Glutamatergic neuron (in vitro differentiated cells): ENCODE measurements at regions not wholly inside any gene's neighbourhood (a gene's known extent, or its start where the extent isn't known, plus 50 kb on each side); places are given as distances from the start of the nearest gene placed in this dataset.

Experiments used
- DNase-seq: peaks from one replicate; pipeline ENCODE4 v3.0.0; 2022
- H3K27ac Mint-ChIP-seq: one replicate; pipeline ENCODE4 v1.8.0; 2020; ENCODE audit warnings: mild to moderate bottlenecking, mixed read lengths, inconsistent platforms; ENCODE audit not compliant: unreplicated experiment
- H3K27me3 Mint-ChIP-seq: one replicate; pipeline ENCODE4 v1.8.0; 2020; ENCODE audit warnings: mild to moderate bottlenecking, moderate library complexity, mixed read lengths, inconsistent platforms; ENCODE audit not compliant: unreplicated experiment
- H3K36me3 Mint-ChIP-seq: one replicate; pipeline ENCODE4 v1.8.0; 2020; ENCODE audit warnings: mild to moderate bottlenecking, mixed read lengths, inconsistent platforms; ENCODE audit not compliant: unreplicated experiment
- H3K4me1 Mint-ChIP-seq: one replicate; pipeline ENCODE4 v1.8.0; 2020; ENCODE audit warnings: mild to moderate bottlenecking, low read depth, mixed read lengths, inconsistent platforms; ENCODE audit not compliant: unreplicated experiment
- H3K4me3 Mint-ChIP-seq: one replicate; pipeline ENCODE4 v1.8.0; 2020; ENCODE audit warnings: mild to moderate bottlenecking, mixed read lengths, inconsistent platforms; ENCODE audit not compliant: unreplicated experiment
- H3K9me3 Mint-ChIP-seq: one replicate; pipeline ENCODE4 v1.8.0; 2020; ENCODE audit warnings: mild to moderate bottlenecking, moderate library complexity, mixed read lengths, inconsistent platforms; ENCODE audit not compliant: unreplicated experiment
- CTCF ChIP-seq: fragments of 200-600 bp; sonication (generic); IDR thresholded peaks from one replicate; pipeline ENCODE4 v1.5.0; 2021; ENCODE audit not compliant: partially characterized antibody, unreplicated experiment

GRCh38 chr7:123348690-123349089, 148.9 kb upstream of the SLC13A1 start:
- Mint-ChIP-seq H3K4me3 (no peak overlapping the region), H3K27me3 (peaks cover 2% of the 10 kb centered on the region), H3K36me3 (no peaks in the 10 kb centered on the region), H3K9me3 (no peaks in the 10 kb centered on the region), H3K4me1 (peaks cover 8% of the 10 kb centered on the region), H3K27ac (no peak overlapping the region)
- no peak for TF ChIP-seq CTCF
- no peak for DNase-seq

DNA sequence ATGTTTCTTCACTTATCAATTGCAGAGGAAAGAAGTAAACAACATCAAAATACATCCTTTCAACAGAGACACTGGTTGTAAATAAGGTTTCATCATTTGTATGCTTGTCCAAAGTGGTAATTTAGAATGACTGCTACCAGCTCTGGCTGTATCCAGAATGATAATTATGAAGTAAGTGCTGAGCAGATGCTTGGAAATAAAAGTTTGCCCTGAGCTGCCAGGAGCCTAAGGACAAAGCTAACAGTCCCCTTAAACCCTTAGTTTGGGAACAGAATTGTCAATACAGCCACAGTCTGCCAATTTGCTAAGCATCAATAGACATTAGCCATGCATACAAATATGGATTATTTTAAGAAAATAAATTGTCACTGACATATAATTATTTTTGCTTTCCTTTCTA, 147.0 kb upstream of the SLC13A1 start:
- no peak for TF ChIP-seq CTCF
- Mint-ChIP-seq H3K4me1 (no peaks in the 10 kb centered on the region), H3K9me3 (no peaks in the 10 kb centered on the region), H3K27me3 (no peaks in the 10 kb centered on the region), H3K36me3 (no peaks in the 10 kb centered on the region), H3K4me3 (no peak overlapping the region), H3K27ac (no peak overlapping the region)
- DNase-seq: no peak

DNA sequence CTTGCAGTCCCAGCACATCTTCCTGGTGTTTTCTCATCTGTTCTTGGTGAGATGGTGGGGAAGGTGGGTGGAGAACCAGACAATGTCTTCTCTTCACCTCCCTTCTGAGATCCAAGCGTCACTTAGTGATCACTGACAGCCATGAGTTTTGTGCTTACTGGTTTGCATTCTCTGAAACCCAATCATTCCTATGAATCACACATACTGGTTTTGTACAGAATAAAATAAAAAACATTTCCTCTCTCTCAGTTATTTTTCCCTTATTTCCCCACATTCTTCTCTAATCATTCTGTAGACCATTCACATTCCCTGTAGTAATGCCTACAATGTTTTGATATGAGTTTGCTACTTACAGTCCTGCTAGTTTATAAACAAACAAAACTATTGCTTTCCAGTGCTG, 143.8 kb upstream of the SLC13A1 start:
- no peak overlapping the region for H3K27ac Mint-ChIP-seq
- H3K9me3 Mint-ChIP-seq: no peaks in the 10 kb centered on the region
- no peak for DNase-seq
- no peaks in the 10 kb centered on the region for H3K27me3 Mint-ChIP-seq
- TF ChIP-seq CTCF: no peak
- no peaks in the 10 kb centered on the region for H3K4me1 Mint-ChIP-seq
- H3K36me3 Mint-ChIP-seq: no peaks in the 10 kb centered on the region
- no peak overlapping the region for H3K4me3 Mint-ChIP-seq

GRCh38 chr7:123341102-123341501, 141.3 kb upstream of the SLC13A1 start:
- H3K4me1 Mint-ChIP-seq: no peaks in the 10 kb centered on the region
- TF ChIP-seq CTCF: no peak

DNA sequence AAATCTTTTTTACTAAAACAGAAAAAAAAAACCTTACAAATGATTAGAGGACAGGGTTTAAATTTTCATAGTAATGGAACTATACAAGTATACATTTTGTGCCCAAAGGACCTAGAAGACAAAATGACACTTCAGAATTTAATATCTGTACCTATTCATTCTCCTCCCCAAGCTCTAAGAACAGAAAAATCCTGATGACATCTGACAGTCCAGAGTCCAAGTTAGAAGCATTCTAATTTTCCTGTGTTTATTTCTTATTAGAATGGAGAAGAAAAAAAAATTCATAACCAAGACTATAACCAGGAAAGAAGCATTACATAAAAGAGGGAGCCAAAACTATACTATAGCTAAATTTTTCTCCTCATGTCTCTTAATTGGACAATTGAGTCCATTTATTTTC, 138.9 kb upstream of the SLC13A1 start:
- no peak overlapping the region for H3K27ac Mint-ChIP-seq
- no peaks in the 10 kb centered on the region for H3K4me1 Mint-ChIP-seq
- TF ChIP-seq CTCF: no peak
- H3K27me3 Mint-ChIP-seq: no peaks in the 10 kb centered on the region
- H3K36me3 Mint-ChIP-seq: no peaks in the 10 kb centered on the region
- H3K4me3 Mint-ChIP-seq: no peak overlapping the region
- peaks cover 2% of the 10 kb centered on the region for H3K9me3 Mint-ChIP-seq
- no peak for DNase-seq

More at GRCh38 chr7:123341102-123341501, 141.3 kb upstream of the SLC13A1 start:
- H3K27me3 Mint-ChIP-seq: no peaks in the 10 kb centered on the region
- H3K27ac Mint-ChIP-seq: no peak overlapping the region
- no peak for DNase-seq
- no peaks in the 10 kb centered on the region for H3K36me3 Mint-ChIP-seq
- no peak overlapping the region for H3K4me3 Mint-ChIP-seq
- no peaks in the 10 kb centered on the region for H3K9me3 Mint-ChIP-seq
